SU-DHL-6 (cell line): ENCODE measurements at regions not wholly inside any gene's neighbourhood (a gene's known extent, or its start where the extent isn't known, plus 50 kb on each side); places are given as distances from the start of the nearest gene placed in this dataset.

Source experiments
- H2AFZ ChIP-seq: fragments of 200-600 bp; sonication (generic); 2 replicates; pipeline ENCODE4 v1.6.1; 2014; ENCODE audit warnings: low read depth, mild to moderate bottlenecking, moderate library complexity, mixed read lengths, antibody characterized with exemption, low read length; ENCODE audit not compliant: severe bottlenecking
- H3F3A ChIP-seq: fragments of 200-600 bp; shearing (Covaris generic); 2 replicates; pipeline ENCODE4 v1.6.0; 2016; ENCODE audit warnings: antibody characterized with exemption, mild to moderate bottlenecking; ENCODE audit not compliant: insufficient read depth
- H3K27ac ChIP-seq: fragments of 200-600 bp; sonication (generic); 2 replicates; pipeline ENCODE4 v1.5.1; 2016; ENCODE audit warnings: low read depth, mild to moderate bottlenecking, low read length, moderate library complexity, mixed read lengths
- H3K27me3 ChIP-seq: fragments of 200-600 bp; sonication (generic), shearing (Covaris generic); 2 replicates; pipeline ENCODE4 v1.6.0; 2014; ENCODE audit warnings: mild to moderate bottlenecking, low read length
- H3K36me3 ChIP-seq: fragments of 200-600 bp; sonication (generic); 2 replicates; pipeline ENCODE4 v1.6.1; 2014; ENCODE audit warnings: mild to moderate bottlenecking, low read length, mixed read lengths
- H3K4me2 ChIP-seq: fragments of 300-600, 200-600 bp; shearing (Covaris generic), sonication (generic); 2 replicates; pipeline ENCODE4 v1.6.0; 2014; ENCODE audit warnings: low read length, low read depth, mild to moderate bottlenecking; ENCODE audit not compliant: poor library complexity, severe bottlenecking
- H3K4me3 ChIP-seq: fragments of 200-600 bp; sonication (generic); 2 replicates; pipeline ENCODE4 v1.5.1; 2014; ENCODE audit warnings: antibody characterized with exemption, low read length, mild to moderate bottlenecking, mixed read lengths; ENCODE audit not compliant: insufficient read depth, poor library complexity, severe bottlenecking
- H3K79me2 ChIP-seq: fragments of 200-600 bp; sonication (generic); 2 replicates; pipeline ENCODE4 v1.6.1; 2014; ENCODE audit warnings: mild to moderate bottlenecking, low read length, moderate library complexity; ENCODE audit not compliant: insufficient read depth
- H3K9ac ChIP-seq: fragments of 200-600 bp; sonication (generic); 2 replicates; pipeline ENCODE4 v1.7.0; 2014; ENCODE audit warnings: mild to moderate bottlenecking, low read length
- H3K9me2 ChIP-seq: fragments of 200-600 bp; sonication (generic); replicated peaks from 2 replicates; pipeline ENCODE4 v1.6.1; 2014; ENCODE audit warnings: low read length; ENCODE audit not compliant: insufficient read depth
- H3K9me3 ChIP-seq: fragments of 200-600 bp; sonication (generic); 2 replicates; pipeline ENCODE4 v1.6.1; 2014; ENCODE audit warnings: low read length, mixed read lengths; ENCODE audit not compliant: insufficient read depth
- H4K20me1 ChIP-seq: fragments of 200-600 bp; sonication (generic); 2 replicates; pipeline ENCODE4 v1.6.1; 2014; ENCODE audit warnings: low read depth, mild to moderate bottlenecking, antibody characterized with exemption, low read length, moderate library complexity, mixed read lengths
- EZH2phosphoT487 ChIP-seq: fragments of 200-600 bp; sonication (generic), shearing (Covaris generic); conservative IDR thresholded peaks from 2 replicates; pipeline ENCODE4 v1.6.1; 2018; ENCODE audit warnings: mild to moderate bottlenecking, antibody characterized with exemption, low read length, moderate library complexity, mixed read lengths
- TF ChIP-seq, protein P1 (sequence below): fragments of 200-600 bp; sonication (generic); IDR thresholded peaks from one replicate; pipeline ENCODE4 v1.5.1; 2017; ENCODE audit warnings: antibody characterized with exemption, mild to moderate bottlenecking, low read length, moderate library complexity; ENCODE audit not compliant: insufficient read depth, poor library complexity, severe bottlenecking

DNA sequence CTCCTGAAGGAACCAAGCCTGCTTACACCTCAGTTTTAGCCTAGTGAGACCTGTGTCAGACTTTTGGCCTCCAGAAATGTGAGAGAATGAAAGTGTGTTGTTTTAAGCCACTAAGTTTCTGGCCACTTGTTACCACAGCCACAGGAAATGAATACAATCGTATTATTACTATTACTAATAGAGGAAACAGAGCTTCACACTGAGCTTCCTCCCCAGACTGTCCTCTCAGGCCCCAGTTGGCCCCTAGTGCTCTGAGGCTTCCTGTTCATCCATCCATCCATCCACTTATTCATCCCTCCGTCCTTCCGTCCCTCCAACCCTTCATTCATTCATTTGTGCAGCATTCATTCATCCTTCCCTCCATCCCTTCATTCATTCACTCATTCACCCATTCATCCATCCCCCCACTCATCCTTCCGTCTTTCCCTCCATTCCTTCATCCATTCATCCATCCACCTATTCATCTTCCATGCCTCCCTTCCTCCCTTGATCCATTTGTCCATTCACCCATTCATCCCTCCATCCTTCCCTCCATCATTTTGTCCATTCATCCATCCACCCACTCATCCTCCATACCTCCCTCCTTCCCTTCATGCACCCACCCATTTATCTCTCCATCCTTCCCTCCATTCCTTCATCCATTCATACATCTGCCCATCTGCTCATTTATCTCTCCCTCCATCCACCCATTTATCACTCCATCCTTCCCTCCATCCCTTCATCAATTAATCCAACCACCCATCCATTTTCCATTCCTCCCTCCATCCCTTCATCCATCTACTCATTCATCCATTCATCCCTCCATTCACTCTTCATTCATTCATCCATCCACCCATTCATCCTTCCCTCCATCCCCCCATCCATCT, 95.0 kb downstream of the FOXL1 start:
- H3K9me2 ChIP-seq, result no peaks in the 10 kb centered on the region
- H3K4me2 ChIP-seq, result no peak overlapping the region
- no peak overlapping the region for H3K9ac ChIP-seq
- H3K4me3 ChIP-seq, result no peak overlapping the region
- TF ChIP-seq, protein P1, sequence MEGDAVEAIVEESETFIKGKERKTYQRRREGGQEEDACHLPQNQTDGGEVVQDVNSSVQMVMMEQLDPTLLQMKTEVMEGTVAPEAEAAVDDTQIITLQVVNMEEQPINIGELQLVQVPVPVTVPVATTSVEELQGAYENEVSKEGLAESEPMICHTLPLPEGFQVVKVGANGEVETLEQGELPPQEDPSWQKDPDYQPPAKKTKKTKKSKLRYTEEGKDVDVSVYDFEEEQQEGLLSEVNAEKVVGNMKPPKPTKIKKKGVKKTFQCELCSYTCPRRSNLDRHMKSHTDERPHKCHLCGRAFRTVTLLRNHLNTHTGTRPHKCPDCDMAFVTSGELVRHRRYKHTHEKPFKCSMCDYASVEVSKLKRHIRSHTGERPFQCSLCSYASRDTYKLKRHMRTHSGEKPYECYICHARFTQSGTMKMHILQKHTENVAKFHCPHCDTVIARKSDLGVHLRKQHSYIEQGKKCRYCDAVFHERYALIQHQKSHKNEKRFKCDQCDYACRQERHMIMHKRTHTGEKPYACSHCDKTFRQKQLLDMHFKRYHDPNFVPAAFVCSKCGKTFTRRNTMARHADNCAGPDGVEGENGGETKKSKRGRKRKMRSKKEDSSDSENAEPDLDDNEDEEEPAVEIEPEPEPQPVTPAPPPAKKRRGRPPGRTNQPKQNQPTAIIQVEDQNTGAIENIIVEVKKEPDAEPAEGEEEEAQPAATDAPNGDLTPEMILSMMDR, result no peak
- TF ChIP-seq EZH2phosphoT487, result no peak
- H3K79me2 ChIP-seq, result no peaks in the 10 kb centered on the region
- H3F3A ChIP-seq, result no peaks in the 10 kb centered on the region
- no peaks in the 10 kb centered on the region for H3K27me3 ChIP-seq
- H3K27ac ChIP-seq, result no peak overlapping the region
- H3K36me3 ChIP-seq, result no peaks in the 10 kb centered on the region
- H3K9me3 ChIP-seq, result no peaks in the 10 kb centered on the region
- H4K20me1 ChIP-seq, result no peaks in the 10 kb centered on the region
- H2AFZ ChIP-seq, result no peak overlapping the region

DNA sequence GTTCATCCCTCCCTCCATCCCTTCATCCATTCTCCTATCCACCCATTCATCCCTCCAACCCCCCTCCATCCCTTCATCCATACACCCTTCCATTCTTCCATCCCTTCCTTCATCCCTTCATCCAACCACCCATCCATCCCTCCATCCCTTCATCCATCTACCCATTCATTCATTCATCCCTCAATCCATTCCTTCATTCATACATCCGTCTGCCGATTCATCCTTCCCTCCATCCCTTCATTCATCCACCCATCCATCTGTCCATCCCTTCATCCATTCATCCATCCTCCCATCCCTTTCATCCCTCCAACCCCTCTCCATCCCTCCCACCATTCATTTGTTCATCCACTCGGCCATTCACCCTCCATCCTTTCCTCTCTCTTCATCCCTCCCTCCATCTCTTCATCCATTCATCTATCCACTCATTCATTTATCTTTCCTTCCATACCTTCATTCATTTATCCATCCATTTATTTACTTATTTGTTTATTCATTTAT, 95.7 kb downstream of the FOXL1 start:
- TF ChIP-seq EZH2phosphoT487, result no peak
- TF ChIP-seq, protein P1, result no peak
- Histone ChIP-seq H3F3A (no peaks in the 10 kb centered on the region), H3K9me3 (no peaks in the 10 kb centered on the region), H3K27ac (no peak overlapping the region), H3K79me2 (no peaks in the 10 kb centered on the region), H3K9me2 (no peaks in the 10 kb centered on the region), H3K9ac (no peak overlapping the region), H3K36me3 (no peaks in the 10 kb centered on the region), H3K4me3 (no peak overlapping the region), H2AFZ (no peak overlapping the region), H3K4me2 (no peak overlapping the region), H4K20me1 (no peaks in the 10 kb centered on the region), H3K27me3 (no peaks in the 10 kb centered on the region)

DNA sequence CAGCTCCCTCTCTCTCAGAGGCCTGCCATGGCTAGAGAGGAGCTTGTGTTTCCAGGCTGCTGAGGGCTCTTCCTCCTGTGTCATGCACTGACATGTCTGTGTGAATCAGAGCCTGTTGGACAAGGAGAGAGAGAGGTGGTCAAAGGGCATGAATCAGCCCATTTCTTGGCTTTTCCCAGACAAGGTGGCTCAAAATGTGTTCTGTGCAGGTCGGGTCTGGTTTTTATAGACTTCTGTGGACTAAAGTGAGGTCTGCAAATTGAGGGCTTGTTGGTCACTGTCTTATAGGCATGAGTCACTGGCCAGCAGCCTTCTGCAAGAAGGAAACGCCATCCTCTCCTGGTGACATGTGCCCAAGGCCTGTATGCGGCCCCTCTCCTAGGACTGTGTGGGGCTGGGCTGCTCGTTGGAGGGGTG, 97.9 kb downstream of the FOXL1 start:
- H4K20me1 ChIP-seq, result no peaks in the 10 kb centered on the region
- no peak overlapping the region for H3K9ac ChIP-seq
- no peaks in the 10 kb centered on the region for H3K36me3 ChIP-seq
- no peak overlapping the region for H2AFZ ChIP-seq
- H3K9me2 ChIP-seq, result no peaks in the 10 kb centered on the region
- H3K4me2 ChIP-seq, result no peak overlapping the region
- TF ChIP-seq, protein P1, result no peak
- TF ChIP-seq EZH2phosphoT487, result no peak
- H3K27ac ChIP-seq, result no peak overlapping the region
- no peaks in the 10 kb centered on the region for H3K9me3 ChIP-seq
- H3K79me2 ChIP-seq, result no peaks in the 10 kb centered on the region
- no peaks in the 10 kb centered on the region for H3K27me3 ChIP-seq
- no peak overlapping the region for H3K4me3 ChIP-seq
- H3F3A ChIP-seq, result no peaks in the 10 kb centered on the region
